Body of pancreas (tissue), 4 donors: ENCODE measurements at regions not wholly inside any gene's neighbourhood (a gene's known extent, or its start where the extent isn't known, plus 50 kb on each side); places are given as distances from the start of the nearest gene placed in this dataset.

ENCODE experiments used
- ATAC-seq: fragments of 150-250 bp; one replicate; pipeline ENCODE4 v1.9.1; 2016
- DNase-seq, 4 donors: peaks; one replicate each; pipeline ENCODE4 v3.0.0-alpha.2; 2019
- H3K27ac ChIP-seq, 4 donors: fragments of 200-600 bp; sonication (generic); 1 replicate in 3 of 4; 2 replicates in 1 of 4; pipeline versions ENCODE4 v1.5.1 to v1.6.1; 2016 to 2019; ENCODE audit warnings: mild to moderate bottlenecking in 1 of 4, mixed read lengths in 1 of 4, moderate library complexity in 1 of 4
- H3K27me3 ChIP-seq, 2 donors: fragments of 200-600 bp; sonication (generic); one replicate each; pipeline ENCODE4 v1.6.0; 2016; ENCODE audit warnings: mild to moderate bottlenecking in 1 of 2
- H3K36me3 ChIP-seq, 2 donors: fragments of 200-600 bp; sonication (generic); replicated peaks in 1 of 2; 2 replicates each; pipeline ENCODE4 v1.5.1; 2016; ENCODE audit warnings: low read depth in 2 of 2; ENCODE audit not compliant: insufficient read depth in 1 of 2
- H3K4me1 ChIP-seq: fragments of 200-600 bp; sonication (generic); one replicate; pipeline ENCODE4 v1.6.0; 2016
- H3K4me3 ChIP-seq, 2 donors: fragments of 200-600 bp; sonication (generic); 1 replicate in 1 of 2; 2 replicates in 1 of 2; pipeline ENCODE4 v1.5.1; 2016 to 2019
- H3K9me3 ChIP-seq, 3 donors: fragments of 200-600 bp; sonication (generic); 1 replicate in 2 of 3; 2 replicates in 1 of 3; pipeline ENCODE4 v1.5.1; 2016
- POLR2A ChIP-seq, 3 donors: fragments of 450-650 bp; IDR thresholded peaks; one replicate each; pipeline ENCODE4 v1.6.1; 2016; ENCODE audit warnings: antibody characterized with exemption in 3 of 3, mild to moderate bottlenecking in 2 of 3
- WGBS, 2 donors: methylation state at CpG; one replicate each; pipeline ENCODE4 v1.1.5; 2017; 5-methylcytosine and 5-hydroxymethylcytosine counted together
- intact Hi-C: fragments of 100-400 bp; cut with DNase I; formaldehyde crosslinking; loops from one replicate; pipeline ENCODE4 v1.15.1; 2023
- TF ChIP-seq, protein P1 (sequence below), 7 experiments: fragments of 450-650 bp in 4 of 7; fragments of 200-600 bp in 3 of 7; sonication (generic) in 3 of 7; IDR thresholded peaks; one replicate each; pipeline ENCODE4 v1.5.1; 2016 to 2019; ENCODE audit warnings: antibody characterized with exemption in 7 of 7

DNA sequence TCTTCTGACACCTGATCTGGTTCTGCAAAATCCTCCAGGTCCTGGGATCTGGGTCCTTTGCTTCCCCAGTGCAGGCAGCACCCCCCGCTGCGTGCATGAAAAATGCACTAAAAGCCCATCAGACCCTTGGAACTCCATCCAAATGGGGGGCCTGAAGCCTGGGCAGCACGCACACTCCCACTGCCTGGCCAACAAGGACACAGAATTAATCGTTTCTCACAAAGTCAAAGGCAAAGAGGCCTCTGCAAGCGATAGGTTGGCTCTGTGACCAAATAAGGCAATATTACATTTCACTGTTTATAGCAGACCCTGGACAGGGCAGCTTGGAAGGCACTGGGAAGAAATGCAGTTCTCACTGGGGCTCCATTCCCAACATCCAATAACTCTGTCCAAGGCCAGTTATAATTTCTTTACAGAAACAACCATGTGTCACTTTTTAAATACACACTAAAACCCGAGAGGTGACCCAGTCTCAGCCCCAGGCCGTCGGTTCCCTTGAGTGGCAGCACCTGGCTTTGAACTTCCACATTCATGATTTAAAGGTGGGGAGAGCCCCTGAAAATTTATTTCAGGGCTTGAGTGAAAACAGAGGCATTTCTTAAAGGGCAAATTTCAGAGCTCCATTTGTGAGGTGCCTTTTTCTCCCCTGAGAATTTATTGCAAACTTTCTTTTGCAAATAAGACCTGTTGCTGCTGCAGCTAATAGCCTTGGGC is 114.4 kb upstream of the ANO1 start:
- Histone ChIP-seq H3K4me3 (no peak overlapping the region), H3K27ac (no peak overlapping the region), H3K4me1 (peaks cover 6% of the 10 kb centered on the region), H3K36me3 (no peaks in the 10 kb centered on the region), H3K9me3 (no peaks in the 10 kb centered on the region), H3K27me3 (no peaks in the 10 kb centered on the region)
- 34 to 46% methylated on average over 7 to 8 of the region's 8 CpGs for WGBS, 2 donors
- ATAC-seq (no peak), DNase-seq (no peak)
- TF ChIP-seq, protein P1, sequence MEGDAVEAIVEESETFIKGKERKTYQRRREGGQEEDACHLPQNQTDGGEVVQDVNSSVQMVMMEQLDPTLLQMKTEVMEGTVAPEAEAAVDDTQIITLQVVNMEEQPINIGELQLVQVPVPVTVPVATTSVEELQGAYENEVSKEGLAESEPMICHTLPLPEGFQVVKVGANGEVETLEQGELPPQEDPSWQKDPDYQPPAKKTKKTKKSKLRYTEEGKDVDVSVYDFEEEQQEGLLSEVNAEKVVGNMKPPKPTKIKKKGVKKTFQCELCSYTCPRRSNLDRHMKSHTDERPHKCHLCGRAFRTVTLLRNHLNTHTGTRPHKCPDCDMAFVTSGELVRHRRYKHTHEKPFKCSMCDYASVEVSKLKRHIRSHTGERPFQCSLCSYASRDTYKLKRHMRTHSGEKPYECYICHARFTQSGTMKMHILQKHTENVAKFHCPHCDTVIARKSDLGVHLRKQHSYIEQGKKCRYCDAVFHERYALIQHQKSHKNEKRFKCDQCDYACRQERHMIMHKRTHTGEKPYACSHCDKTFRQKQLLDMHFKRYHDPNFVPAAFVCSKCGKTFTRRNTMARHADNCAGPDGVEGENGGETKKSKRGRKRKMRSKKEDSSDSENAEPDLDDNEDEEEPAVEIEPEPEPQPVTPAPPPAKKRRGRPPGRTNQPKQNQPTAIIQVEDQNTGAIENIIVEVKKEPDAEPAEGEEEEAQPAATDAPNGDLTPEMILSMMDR (IDR thresholded peaks at IDR 0.05): no peak
- no peak for TF ChIP-seq POLR2A (IDR thresholded peaks at IDR 0.05)
- intact Hi-C loops: no loop called here

DNA sequence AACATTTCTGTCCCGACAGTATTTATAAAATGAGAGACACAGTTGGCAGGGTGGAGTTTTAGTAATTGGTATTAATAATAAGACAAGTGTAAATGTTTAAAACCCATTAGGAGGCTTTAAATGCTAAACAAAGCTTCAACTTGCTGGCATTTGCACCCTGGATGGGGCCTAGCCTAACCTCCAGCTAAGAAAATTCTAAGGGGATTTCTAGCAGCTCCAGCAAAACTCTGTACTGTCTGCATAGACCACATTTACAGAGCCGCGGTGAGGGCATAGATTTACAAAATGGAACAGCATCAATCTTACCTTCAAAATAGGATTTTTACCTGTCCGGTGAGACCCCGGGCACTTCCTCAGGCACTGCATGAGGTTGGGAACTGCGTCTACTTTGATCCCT is 113.9 kb upstream of the ANO1 start:
- H3K4me3 ChIP-seq: no peak overlapping the region
- ATAC-seq (no peak), DNase-seq (no peak)
- peaks cover 6% of the 10 kb centered on the region for H3K4me1 ChIP-seq
- TF ChIP-seq, protein P1 (IDR thresholded peaks at IDR 0.05): no peak
- no peak for TF ChIP-seq POLR2A (IDR thresholded peaks at IDR 0.05)
- 68 to 77% methylated on average over 6 of the region's 6 CpGs for WGBS, 2 donors
- H3K36me3 ChIP-seq: no peaks in the 10 kb centered on the region
- H3K9me3 ChIP-seq: no peaks in the 10 kb centered on the region
- no peaks in the 10 kb centered on the region for H3K27me3 ChIP-seq
- intact Hi-C loops: no loop called here
- H3K27ac ChIP-seq: no peak overlapping the region

DNA sequence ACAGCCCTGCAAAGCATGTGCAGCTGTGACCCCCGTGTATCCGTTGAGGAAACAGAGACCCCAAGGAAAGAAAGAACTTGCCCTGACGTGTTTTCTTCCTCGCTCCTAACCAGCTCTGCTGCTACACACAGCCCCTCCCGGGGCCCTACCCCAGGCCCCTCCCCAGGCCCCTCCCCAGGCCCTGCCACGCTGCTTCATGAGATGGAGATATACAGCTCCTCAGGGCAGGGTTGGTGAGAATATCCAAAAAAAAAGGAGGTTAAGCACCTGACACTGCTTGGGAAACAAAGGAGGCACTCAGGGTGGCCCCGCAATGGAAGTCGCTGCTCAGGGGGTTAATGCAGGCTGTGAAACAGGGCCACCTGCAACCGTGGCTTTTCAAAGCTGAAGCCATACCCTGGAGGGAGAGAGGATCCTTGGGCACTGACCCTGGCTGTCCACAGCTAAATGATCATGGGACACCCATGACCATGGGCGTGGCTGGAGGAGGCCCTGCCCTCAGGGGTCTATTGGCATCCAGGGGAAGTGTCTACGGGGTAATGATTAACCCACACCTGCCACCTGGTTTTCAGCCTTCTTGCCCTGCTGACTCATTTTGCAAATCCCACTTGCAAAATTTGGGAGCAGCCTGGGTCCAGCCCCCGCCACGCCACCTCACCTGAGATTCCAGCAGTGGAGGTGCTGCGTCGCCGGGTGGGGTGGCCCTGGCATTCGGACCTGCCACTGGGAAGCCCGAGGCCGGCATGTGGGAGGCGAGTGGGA is 112.1 kb upstream of the ANO1 start:
- Histone ChIP-seq H3K27ac (no peak overlapping the region), H3K4me1 (peaks cover 13% of the 10 kb centered on the region), H3K4me3 (no peak overlapping the region), H3K9me3 (no peaks in the 10 kb centered on the region), H3K36me3 (no peaks in the 10 kb centered on the region), H3K27me3 (no peaks in the 10 kb centered on the region)
- ATAC-seq (no peak), DNase-seq (no peak)
- TF ChIP-seq POLR2A (IDR thresholded peaks at IDR 0.05): no peak
- TF ChIP-seq, protein P1 (IDR thresholded peaks at IDR 0.05): no peak
- WGBS, 2 donors: 29 to 36% methylated on average over 18 to 20 of the region's 20 CpGs
- intact Hi-C loops: no loop called here

DNA sequence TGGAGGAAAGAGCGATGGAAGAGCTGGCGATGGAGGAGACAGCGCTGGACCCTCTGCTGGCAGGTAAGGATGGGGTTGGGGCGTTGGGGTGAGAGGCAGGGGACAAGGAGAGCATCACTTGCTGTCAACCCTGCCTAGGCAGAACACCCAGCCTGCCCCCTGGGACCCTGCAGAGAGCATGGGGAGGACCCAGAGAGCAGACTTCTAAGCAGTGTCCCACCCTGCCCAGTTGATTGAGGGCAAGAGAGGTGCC is 111.6 kb upstream of the ANO1 start:
- intact Hi-C loops: no loop called here
- Histone ChIP-seq H3K9me3 (no peaks in the 10 kb centered on the region), H3K4me3 (no peak overlapping the region), H3K27ac (no peak overlapping the region), H3K36me3 (no peaks in the 10 kb centered on the region), H3K27me3 (no peaks in the 10 kb centered on the region), H3K4me1 (peaks cover 13% of the 10 kb centered on the region)
- ATAC-seq (no peak), DNase-seq (no peak)
- TF ChIP-seq, protein P1 (IDR thresholded peaks at IDR 0.05): no peak
- no peak for TF ChIP-seq POLR2A (IDR thresholded peaks at IDR 0.05)
- WGBS, 2 donors: 36 to 51% methylated on average over 4 of the region's 4 CpGs
